ENCODE measurements at regions not wholly inside any gene's neighbourhood (a gene's known extent, or its start where the extent isn't known, plus 50 kb on each side); places are given as distances from the start of the nearest gene placed in this dataset.

- H3K27ac ChIP-seq: no peak overlapping the region
- TF ChIP-seq ZFX (IDR thresholded peaks at IDR 0.05; ENCODE audit: borderline replicate concordance) (no peak), CTCF (IDR thresholded peaks at IDR 0.05) (no peak)
Measured at GRCh38 chrY:8452963-8453362, 884.3 kb upstream of the TSPY4 start.

DNA sequence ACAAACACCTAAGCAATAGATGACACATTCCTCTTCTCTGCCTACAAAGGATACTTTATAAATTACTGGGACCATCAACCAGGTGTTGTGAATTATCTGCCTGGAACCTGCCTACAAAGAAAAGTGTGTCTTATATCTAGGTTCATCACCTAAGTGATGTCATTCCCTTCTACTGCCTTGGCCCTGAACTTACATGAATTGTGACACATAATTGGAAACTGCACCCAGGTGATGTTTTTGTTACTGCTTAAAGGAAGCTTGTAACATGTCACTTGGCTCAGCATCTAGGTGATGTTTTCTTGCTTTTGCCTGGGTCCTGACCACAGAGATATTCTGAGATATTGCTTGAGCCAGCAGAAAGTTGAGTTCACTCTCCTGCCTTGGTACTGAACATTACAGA lies 870.5 kb upstream of the TSPY4 start:
- no peak overlapping the region for H3K27ac ChIP-seq
- no peak for TF ChIP-seq ZFX (IDR thresholded peaks at IDR 0.05; ENCODE audit: borderline replicate concordance)

- no peak for TF ChIP-seq ZFX (IDR thresholded peaks at IDR 0.05; ENCODE audit: borderline replicate concordance)
- TF ChIP-seq CTCF (IDR thresholded peaks at IDR 0.05): no peak
- H3K27ac ChIP-seq: no peak overlapping the region
Measured at GRCh38 chrY:8470249-8470648, 867.0 kb upstream of the TSPY4 start.

- H3K27ac ChIP-seq: no peak overlapping the region
- TF ChIP-seq CTCF (IDR thresholded peaks at IDR 0.05) (no peak), ZFX (IDR thresholded peaks at IDR 0.05; ENCODE audit: borderline replicate concordance) (no peak)
Measured at GRCh38 chrY:8479141-8479540, 858.1 kb upstream of the TSPY4 start.

GRCh38 chrY:8488955-8489354 lies 848.3 kb upstream of the TSPY4 start:
- TF ChIP-seq CTCF (IDR thresholded peaks at IDR 0.05) (no peak), ZFX (IDR thresholded peaks at IDR 0.05; ENCODE audit: borderline replicate concordance) (no peak)
- H3K27ac ChIP-seq: no peak overlapping the region

DNA sequence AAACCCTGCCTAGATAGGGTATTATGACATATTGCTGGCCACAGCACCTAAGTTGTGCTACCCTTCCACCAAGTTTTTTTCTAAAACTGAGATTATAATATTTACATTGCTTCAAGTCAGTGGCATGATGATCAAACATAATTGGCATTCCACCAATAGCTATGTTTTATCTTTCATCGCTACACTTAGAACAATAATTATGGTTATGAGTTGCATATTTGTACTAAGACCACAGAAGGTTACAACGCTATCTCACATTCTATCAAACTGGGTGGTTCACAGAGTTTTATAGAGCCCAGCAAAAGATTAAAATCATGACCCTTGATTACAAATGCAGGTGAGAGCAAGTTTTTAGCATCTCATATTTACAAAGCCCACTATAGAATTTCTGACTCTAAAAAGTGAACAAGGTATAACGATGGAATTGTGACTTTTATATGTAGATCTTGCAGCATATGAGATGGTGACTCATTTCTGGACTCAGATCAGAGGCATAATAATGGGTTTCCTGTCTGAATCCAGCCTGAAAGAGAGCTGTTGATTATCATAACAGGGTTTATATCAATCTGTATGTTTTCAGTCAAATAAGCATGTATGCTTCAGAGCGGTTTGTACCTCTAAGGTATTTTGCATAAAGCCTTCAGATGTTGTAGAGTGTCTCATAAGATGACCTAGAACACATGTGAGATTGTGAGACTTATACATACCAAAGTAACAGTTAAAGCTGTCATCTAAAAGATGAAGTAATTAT lies 847.2 kb upstream of the TSPY4 start:
- TF ChIP-seq CTCF (IDR thresholded peaks at IDR 0.05) (no peak), ZFX (IDR thresholded peaks at IDR 0.05; ENCODE audit: borderline replicate concordance) (no peak)
- no peak overlapping the region for H3K27ac ChIP-seq

DNA sequence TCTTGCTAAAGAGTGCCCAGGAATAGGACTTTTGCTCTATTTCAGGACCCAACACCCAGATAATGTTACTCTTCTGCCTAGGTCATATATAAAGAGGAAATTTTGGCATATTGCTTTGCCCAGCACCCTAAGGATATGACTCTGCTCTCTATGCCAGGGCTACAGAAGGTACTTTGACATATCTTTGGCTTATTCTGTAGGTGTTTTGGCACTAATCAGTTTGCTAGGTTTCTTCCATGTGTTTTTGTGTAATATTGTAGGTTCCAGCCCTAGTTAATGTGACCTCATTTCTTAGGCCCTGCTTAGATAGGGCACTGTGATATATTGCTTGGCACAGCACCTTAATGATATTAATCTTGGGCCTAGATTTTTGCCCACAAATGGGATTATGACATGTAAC lies 842.9 kb upstream of the TSPY4 start:
- H3K27ac ChIP-seq: no peak overlapping the region
- TF ChIP-seq ZFX (IDR thresholded peaks at IDR 0.05; ENCODE audit: borderline replicate concordance) (no peak), CTCF (IDR thresholded peaks at IDR 0.05) (no peak)

DNA sequence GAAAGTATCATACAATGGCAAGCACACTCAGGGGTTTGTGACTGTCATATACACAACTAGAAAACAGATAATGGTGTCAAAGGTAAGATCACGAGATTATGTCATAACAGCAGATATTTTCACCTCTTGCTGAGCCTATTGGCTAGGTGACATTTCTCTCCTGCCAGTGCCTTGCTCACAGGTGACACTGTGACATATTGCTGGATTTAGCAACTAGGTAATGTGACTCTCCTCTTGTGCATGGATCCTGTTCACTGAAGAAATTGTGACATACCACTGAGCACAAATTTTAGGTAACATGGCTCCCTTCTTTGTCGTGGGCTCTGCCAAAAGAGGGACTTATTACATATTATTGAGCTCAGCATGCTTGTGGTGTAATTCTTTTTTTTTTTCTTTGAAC lies 842.0 kb upstream of the TSPY4 start:
- no peak for TF ChIP-seq CTCF (IDR thresholded peaks at IDR 0.05)
- TF ChIP-seq ZFX (IDR thresholded peaks at IDR 0.05; ENCODE audit: borderline replicate concordance): no peak

More for the DNA sequence above, 842.0 kb upstream of the TSPY4 start:
- H3K27ac ChIP-seq: no peak overlapping the region

Measured in 22Rv1 (cell line).